Esophagus muscularis mucosa (tissue), 4 donors: ENCODE measurements at regions not wholly inside any gene's neighbourhood (a gene's known extent, or its start where the extent isn't known, plus 50 kb on each side); places are given as distances from the start of the nearest gene placed in this dataset.
"Not testable (repeated sequence)": the region's sequence is repeated elsewhere in the genome, so short reads cannot be mapped to it uniquely, and the experiment has no call there.

Experiments
- DNase-seq: peaks from one replicate; pipeline ENCODE4 v3.0.0-alpha.2; 2017; ENCODE audit errors: extremely low spot score
- H3K27ac ChIP-seq, 4 donors: fragments of 200-600 bp; sonication (generic); replicated peaks in 1 of 4; 1 replicate in 3 of 4; 2 replicates in 1 of 4; pipeline ENCODE4 v1.5.1; 2016 to 2019; ENCODE audit warnings: mild to moderate bottlenecking in 1 of 4
- H3K27me3 ChIP-seq, 4 donors: fragments of 200-600 bp; sonication (generic); one replicate each; pipeline versions ENCODE4 v1.5.1 to v1.6.0; 2016 to 2019
- H3K36me3 ChIP-seq, 4 donors: fragments of 200-600 bp; sonication (generic); one replicate each; pipeline ENCODE4 v1.5.1; 2016 to 2019
- H3K4me1 ChIP-seq, 4 donors: fragments of 200-600 bp; sonication (generic); one replicate each; pipeline ENCODE4 v1.5.1; 2016 to 2019
- H3K4me3 ChIP-seq, 4 donors: fragments of 200-600 bp; sonication (generic); 1 replicate in 2 of 4; 2 replicates in 2 of 4; pipeline ENCODE4 v1.5.1; 2016 to 2019; ENCODE audit warnings: mild to moderate bottlenecking in 4 of 4, moderate library complexity in 1 of 4
- H3K9me3 ChIP-seq, 4 donors: fragments of 200-600 bp; sonication (generic); 1 replicate in 3 of 4; 2 replicates in 1 of 4; pipeline ENCODE4 v1.5.1; 2016 to 2019
- EP300 ChIP-seq: sonication (generic); formaldehyde crosslinking; IDR thresholded peaks from one replicate; pipeline ENCODE4 v1.6.1; 2017; ENCODE audit warnings: antibody characterized with exemption
- POLR2A ChIP-seq: fragments of 450-650 bp; IDR thresholded peaks from one replicate; pipeline ENCODE4 v1.6.1; 2017; ENCODE audit warnings: antibody characterized with exemption, moderate library complexity, mild to moderate bottlenecking, low read depth
- POLR2AphosphoS5 ChIP-seq, 2 donors: sonication (generic); formaldehyde crosslinking; IDR thresholded peaks; one replicate each; pipeline ENCODE4 v1.6.1; 2017; ENCODE audit warnings: antibody characterized with exemption in 2 of 2
- WGBS: methylation state at CpG from one replicate; pipeline ENCODE4 v1.1.5; 2018; 5-methylcytosine and 5-hydroxymethylcytosine counted together
- intact Hi-C: fragments of 100-400 bp; cut with DNase I; formaldehyde crosslinking; loops from one replicate; pipeline ENCODE4 v1.15.1; 2023
- TF ChIP-seq, protein P1 (sequence below), 3 experiments: fragments of 200-600 bp in 2 of 3; fragments of 450-650 bp in 1 of 3; sonication (generic) in 2 of 3; IDR thresholded peaks; one replicate each; pipeline ENCODE4 v1.5.1; 2017 to 2019; ENCODE audit warnings: antibody characterized with exemption in 3 of 3, mild to moderate bottlenecking in 2 of 3, moderate library complexity in 1 of 3

DNA sequence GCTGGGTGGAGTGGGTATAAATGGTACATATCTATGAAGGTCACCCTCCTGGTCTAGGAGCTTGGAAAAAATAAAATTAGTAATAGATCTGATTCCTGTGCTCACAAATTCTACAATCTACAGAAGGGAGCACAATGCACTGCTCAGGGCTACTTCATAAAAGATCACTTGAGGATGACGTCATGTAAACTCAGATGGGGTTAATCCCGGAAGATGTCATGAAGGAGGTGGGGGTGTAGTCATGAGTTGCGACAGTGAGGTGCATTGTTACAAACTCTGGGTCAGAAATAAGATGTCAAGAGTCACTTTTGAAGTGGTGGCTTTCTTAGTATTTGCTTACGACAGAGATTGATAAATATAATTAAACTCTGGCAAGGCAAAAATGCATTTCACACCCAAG, 68.2 kb downstream of the LHX9 start:
- 76% methylated on average over 4 of the region's 4 CpGs for WGBS
- no peaks in the 10 kb centered on the region for H3K9me3 ChIP-seq
- no peak overlapping the region for H3K4me3 ChIP-seq
- H3K4me1 ChIP-seq, result peaks cover 0 to 6% (median 0%) of the 10 kb centered on the region in 4 donors
- H3K27me3 ChIP-seq, result peaks cover 0 to 3% (median 0%) of the 10 kb centered on the region in 4 donors
- TF ChIP-seq POLR2A, result no peak
- TF ChIP-seq, protein P1, sequence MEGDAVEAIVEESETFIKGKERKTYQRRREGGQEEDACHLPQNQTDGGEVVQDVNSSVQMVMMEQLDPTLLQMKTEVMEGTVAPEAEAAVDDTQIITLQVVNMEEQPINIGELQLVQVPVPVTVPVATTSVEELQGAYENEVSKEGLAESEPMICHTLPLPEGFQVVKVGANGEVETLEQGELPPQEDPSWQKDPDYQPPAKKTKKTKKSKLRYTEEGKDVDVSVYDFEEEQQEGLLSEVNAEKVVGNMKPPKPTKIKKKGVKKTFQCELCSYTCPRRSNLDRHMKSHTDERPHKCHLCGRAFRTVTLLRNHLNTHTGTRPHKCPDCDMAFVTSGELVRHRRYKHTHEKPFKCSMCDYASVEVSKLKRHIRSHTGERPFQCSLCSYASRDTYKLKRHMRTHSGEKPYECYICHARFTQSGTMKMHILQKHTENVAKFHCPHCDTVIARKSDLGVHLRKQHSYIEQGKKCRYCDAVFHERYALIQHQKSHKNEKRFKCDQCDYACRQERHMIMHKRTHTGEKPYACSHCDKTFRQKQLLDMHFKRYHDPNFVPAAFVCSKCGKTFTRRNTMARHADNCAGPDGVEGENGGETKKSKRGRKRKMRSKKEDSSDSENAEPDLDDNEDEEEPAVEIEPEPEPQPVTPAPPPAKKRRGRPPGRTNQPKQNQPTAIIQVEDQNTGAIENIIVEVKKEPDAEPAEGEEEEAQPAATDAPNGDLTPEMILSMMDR (IDR thresholded peaks at IDR 0.05), result no peak
- no peaks in the 10 kb centered on the region for H3K36me3 ChIP-seq
- intact Hi-C loops, result no loop called here
- H3K27ac ChIP-seq, result no peak overlapping the region
- no peak for DNase-seq

DNA sequence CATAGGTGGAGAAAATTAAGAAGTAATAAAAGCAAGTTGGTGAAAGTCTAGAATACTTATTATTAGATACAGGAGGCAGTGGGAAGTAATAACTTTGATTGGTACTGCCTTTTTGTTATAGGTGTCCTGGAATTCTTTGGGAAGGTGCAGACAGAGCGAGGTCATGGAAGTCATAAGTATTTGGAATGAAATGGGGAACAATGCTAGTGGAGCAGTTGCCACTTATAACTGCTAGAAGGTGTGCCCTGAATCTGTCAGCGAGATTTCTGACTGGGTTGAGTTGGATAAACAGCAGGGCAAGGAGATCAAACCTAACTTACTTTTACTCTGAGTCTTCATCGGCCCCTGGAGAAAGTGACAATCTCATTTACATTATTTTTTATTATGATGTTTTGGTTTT, 69.6 kb downstream of the LHX9 start:
- no peaks in the 10 kb centered on the region for H3K27me3 ChIP-seq
- H3K9me3 ChIP-seq, result no peaks in the 10 kb centered on the region
- TF ChIP-seq EP300 (no peak), POLR2AphosphoS5 (IDR thresholded peaks at IDR 0.05) (no peak), POLR2A (no peak)
- TF ChIP-seq, protein P1 (IDR thresholded peaks at IDR 0.05), result no peak
- no peak overlapping the region for H3K27ac ChIP-seq
- H3K4me1 ChIP-seq, result peaks cover 0 to 6% (median 0%) of the 10 kb centered on the region in 4 donors
- no peak for DNase-seq
- 88% methylated on average over 3 of the region's 3 CpGs for WGBS
- no peaks in the 10 kb centered on the region for H3K36me3 ChIP-seq
- intact Hi-C loops, result no loop called here
- H3K4me3 ChIP-seq, result no peak overlapping the region

DNA sequence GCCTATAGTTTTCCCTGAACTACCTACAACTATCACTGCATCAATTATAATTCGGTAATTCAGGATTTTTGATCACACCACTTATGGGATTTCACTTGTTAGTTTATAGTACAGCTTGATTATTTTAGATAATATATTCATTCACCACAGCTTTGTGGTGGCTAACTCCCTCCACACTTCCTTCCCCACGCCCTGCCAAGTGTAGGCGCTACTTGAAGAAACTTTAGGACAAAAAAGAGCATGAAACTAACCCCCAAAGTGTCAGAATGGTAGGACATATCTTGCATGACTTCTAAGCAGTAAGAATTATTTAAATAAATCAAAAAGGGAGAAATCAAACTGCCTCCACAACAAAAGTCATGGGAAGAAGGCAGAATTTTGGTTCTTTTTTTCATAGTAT, 70.1 kb downstream of the LHX9 start:
- intact Hi-C loops, result no loop called here
- 90% methylated on average over 3 of the region's 3 CpGs for WGBS
- no peaks in the 10 kb centered on the region for H3K27me3 ChIP-seq
- no peaks in the 10 kb centered on the region for H3K9me3 ChIP-seq
- peaks cover 0 to 6% (median 0%) of the 10 kb centered on the region in 4 donors for H3K4me1 ChIP-seq
- TF ChIP-seq EP300, result no peak
- no peak for TF ChIP-seq POLR2AphosphoS5 (IDR thresholded peaks at IDR 0.05)
- no peak for DNase-seq
- H3K27ac ChIP-seq, result no peak overlapping the region
- H3K4me3 ChIP-seq, result no peak overlapping the region
- no peaks in the 10 kb centered on the region for H3K36me3 ChIP-seq

GRCh38 chr1:197988581-197988980, 71.4 kb downstream of the LHX9 start:
- H3K9me3 ChIP-seq, H3K27ac ChIP-seq, H3K27me3 ChIP-seq, DNase-seq, H3K36me3 ChIP-seq, H3K4me1 ChIP-seq, intact Hi-C loops, H3K4me3 ChIP-seq: not testable (repeated sequence)
- 97% methylated on average over 7 of the region's 7 CpGs for WGBS

GRCh38 chr1:197989058-197989457, 71.9 kb downstream of the LHX9 start:
- DNase-seq, result no peak
- no peaks in the 10 kb centered on the region for H3K36me3 ChIP-seq
- H3K4me1 ChIP-seq, result peaks cover 0 to 5% (median 0%) of the 10 kb centered on the region in 4 donors
- H3K4me3 ChIP-seq, result no peak overlapping the region
- intact Hi-C loops, result no loop called here
- H3K27ac ChIP-seq, result no peak overlapping the region
- H3K27me3 ChIP-seq, result no peaks in the 10 kb centered on the region
- TF ChIP-seq, protein P1 (IDR thresholded peaks at IDR 0.05), result no peak
- TF ChIP-seq POLR2AphosphoS5 (IDR thresholded peaks at IDR 0.05), result no peak
- TF ChIP-seq POLR2A, result no peak
- no peak for TF ChIP-seq EP300
- WGBS, result 88% methylated on average over 5 of the region's 5 CpGs
- H3K9me3 ChIP-seq, result no peaks in the 10 kb centered on the region

DNA sequence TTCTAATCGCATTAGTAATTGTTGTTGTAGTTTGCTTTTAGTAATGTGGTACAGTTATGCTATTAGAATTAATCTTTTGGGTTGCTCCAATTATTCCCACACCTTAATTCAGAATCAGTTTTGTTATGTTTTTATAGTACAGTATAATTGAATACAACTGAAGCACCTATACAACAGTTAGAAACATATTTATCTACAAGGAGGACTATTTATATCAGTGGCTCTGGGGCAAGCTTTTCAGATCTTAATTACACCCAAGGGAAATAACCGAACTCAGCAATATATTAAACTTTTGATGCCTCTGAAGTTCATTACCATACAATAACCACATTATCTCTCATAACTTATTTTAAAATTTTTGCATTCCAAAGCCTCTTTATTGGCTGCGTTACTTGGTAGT, 74.4 kb downstream of the LHX9 start:
- no peak for DNase-seq
- H3K36me3 ChIP-seq, result no peaks in the 10 kb centered on the region
- no peaks in the 10 kb centered on the region for H3K27me3 ChIP-seq
- intact Hi-C loops, result no loop called here
- H3K4me3 ChIP-seq, result no peak overlapping the region
- H3K27ac ChIP-seq, result no peak overlapping the region
- WGBS, result 80% methylated on average over 3 of the region's 3 CpGs
- no peaks in the 10 kb centered on the region for H3K4me1 ChIP-seq
- H3K9me3 ChIP-seq, result no peaks in the 10 kb centered on the region
- TF ChIP-seq POLR2A (no peak), POLR2AphosphoS5 (IDR thresholded peaks at IDR 0.05) (no peak), EP300 (no peak)
- TF ChIP-seq, protein P1 (IDR thresholded peaks at IDR 0.05), result no peak
